A673 (cell line): ENCODE measurements at regions not wholly inside any gene's neighbourhood (a gene's known extent, or its start where the extent isn't known, plus 50 kb on each side); places are given as distances from the start of the nearest gene placed in this dataset.

Experiments used
- BruUV-seq: library from RNA; stranded (reverse); fragments of 400-500 nt; replicated peaks from 2 replicates; lab custom pipeline; 2021; lab: Mats Ljungman, UMichigan
- CTCF ChIA-PET: fragments of 300-600 bp; sonication (Branson Sonifier 250); formaldehyde crosslinking; loops from one replicate; lab custom pipeline; 2022; ENCODE audit warnings: antibody characterized with exemption; lab: Charles Lee
- POLR2A ChIA-PET: fragments of 300-600 bp; sonication (Branson Sonifier 250); formaldehyde crosslinking; loops from one replicate; lab custom pipeline; 2022; ENCODE audit warnings: antibody characterized with exemption; ENCODE audit not compliant: low non-redundant PET; lab: Charles Lee
- DNase-seq: peaks from one replicate; pipeline ENCODE4 v3.0.0-alpha.2; 2015; ENCODE audit warnings: low spot score
- H3K27ac ChIP-seq: fragments of 200-600 bp; sonication (generic); 2 replicates; pipeline ENCODE4 v1.5.1; 2016; ENCODE audit warnings: mixed run types, low read depth, mild to moderate bottlenecking, mixed read lengths, antibody characterized with exemption, low read length; ENCODE audit not compliant: poor library complexity, severe bottlenecking
- H3K27me3 ChIP-seq: fragments of 200-600 bp; sonication (generic); replicated peaks from 2 replicates; pipeline ENCODE4 v1.6.1; 2017; ENCODE audit warnings: mixed run types, low read depth, mild to moderate bottlenecking, mixed read lengths, antibody characterized with exemption, low read length; ENCODE audit not compliant: insufficient read depth, poor library complexity
- H3K36me3 ChIP-seq: fragments of 200-600 bp; sonication (generic); 2 replicates; pipeline ENCODE4 v1.6.1; 2016; ENCODE audit warnings: mixed run types, mild to moderate bottlenecking, mixed read lengths, antibody characterized with exemption, low read length; ENCODE audit not compliant: insufficient read depth, poor library complexity, severe bottlenecking
- H3K4me1 ChIP-seq: fragments of 200-600 bp; sonication (generic); 2 replicates; pipeline ENCODE4 v1.6.1; 2017; ENCODE audit warnings: mixed run types, mild to moderate bottlenecking, mixed read lengths, antibody characterized with exemption, low read length; ENCODE audit not compliant: insufficient read depth, poor library complexity, severe bottlenecking
- H3K4me3 ChIP-seq: fragments of 200-600 bp; sonication (generic); 2 replicates; pipeline ENCODE4 v1.5.1; 2016; ENCODE audit warnings: low read depth, mixed run types, mild to moderate bottlenecking, mixed read lengths, low read length; ENCODE audit not compliant: poor library complexity, severe bottlenecking
- H3K9me3 ChIP-seq: fragments of 200-600 bp; sonication (generic); 2 replicates; pipeline ENCODE4 v1.6.1; 2016; ENCODE audit warnings: mixed run types, low read depth, mild to moderate bottlenecking, mixed read lengths, antibody characterized with exemption, low read length; ENCODE audit not compliant: poor library complexity, severe bottlenecking
- CTCF ChIP-seq: fragments of 300-800, 200-600 bp; sonication (generic); conservative IDR thresholded peaks from 2 replicates; pipeline ENCODE4 v1.5.1; 2017; ENCODE audit warnings: low read depth, mild to moderate bottlenecking, antibody characterized with exemption, low read length, moderate library complexity, mixed read lengths
- EZH2 ChIP-seq: fragments of 200-600 bp; sonication (generic); IDR thresholded peaks from 2 replicates; pipeline ENCODE4 v1.6.1; 2017; ENCODE audit warnings: borderline replicate concordance, low read depth, mild to moderate bottlenecking, mixed read lengths, antibody characterized with exemption, low read length; ENCODE audit not compliant: poor library complexity, severe bottlenecking
- intact Hi-C: fragments of 100-400 bp; cut with micrococcal nuclease; formaldehyde crosslinking; loops from one replicate; pipeline ENCODE4 v1.10.0; 2022; ENCODE audit not compliant: unreplicated experiment

GRCh38 chr16:85314512-85314971, 202.3 kb upstream of the CIBAR2 start:
- no peak for DNase-seq
- TF ChIP-seq CTCF (no peak), EZH2 (no peak)
- ChIA-PET CTCF (no interaction called here), POLR2A (no interaction called here)
- no peaks in the 10 kb centered on the region for H3K36me3 ChIP-seq
- no peak overlapping the region for H3K4me3 ChIP-seq
- H3K4me1 ChIP-seq: peaks cover 46% of the 10 kb centered on the region
- no TSS peak for BruUV-seq
- H3K27me3 ChIP-seq: no peaks in the 10 kb centered on the region
- intact Hi-C loops: no loop called here
- no peak overlapping the region for H3K27ac ChIP-seq
- H3K9me3 ChIP-seq: no peaks in the 10 kb centered on the region

- Histone ChIP-seq H3K36me3 (no peaks in the 10 kb centered on the region), H3K4me1 (peaks cover 32% of the 10 kb centered on the region), H3K27ac (no peak overlapping the region), H3K9me3 (no peaks in the 10 kb centered on the region), H3K27me3 (no peaks in the 10 kb centered on the region), H3K4me3 (no peak overlapping the region)
- ChIA-PET CTCF (interaction anchor here (0.6 kb wide), 1 partner anchor 205 kb away, joined by 4 read pairs; no protein-coding TSS in a partner anchor), POLR2A (no interaction called here)
- no peak for TF ChIP-seq EZH2
- TF ChIP-seq CTCF: no peak
- DNase-seq: no peak
- intact Hi-C loops: no loop called here
- no TSS peak for BruUV-seq
Measured at GRCh38 chr16:85315866-85316265, 203.6 kb upstream of the CIBAR2 start.

GRCh38 chr16:85316321-85316919, 204.1 kb upstream of the CIBAR2 start:
- intact Hi-C loops: no loop called here
- H3K27ac ChIP-seq: no peak overlapping the region
- H3K36me3 ChIP-seq: no peaks in the 10 kb centered on the region
- BruUV-seq: no TSS peak
- ChIA-PET CTCF (interaction anchor here (0.6 kb wide), 1 partner anchor 206 kb away, joined by 4 read pairs; no protein-coding TSS in a partner anchor), POLR2A (no interaction called here)
- H3K27me3 ChIP-seq: no peaks in the 10 kb centered on the region
- DNase-seq: peak; percentile 65
- H3K9me3 ChIP-seq: no peaks in the 10 kb centered on the region
- no peak overlapping the region for H3K4me3 ChIP-seq
- H3K4me1 ChIP-seq: peaks cover 30% of the 10 kb centered on the region
- TF ChIP-seq CTCF (peak; percentile 78), EZH2 (no peak)
